ENCODE measurements at regions not wholly inside any gene's neighbourhood (a gene's known extent, or its start where the extent isn't known, plus 50 kb on each side); places are given as distances from the start of the nearest gene placed in this dataset.

DNA sequence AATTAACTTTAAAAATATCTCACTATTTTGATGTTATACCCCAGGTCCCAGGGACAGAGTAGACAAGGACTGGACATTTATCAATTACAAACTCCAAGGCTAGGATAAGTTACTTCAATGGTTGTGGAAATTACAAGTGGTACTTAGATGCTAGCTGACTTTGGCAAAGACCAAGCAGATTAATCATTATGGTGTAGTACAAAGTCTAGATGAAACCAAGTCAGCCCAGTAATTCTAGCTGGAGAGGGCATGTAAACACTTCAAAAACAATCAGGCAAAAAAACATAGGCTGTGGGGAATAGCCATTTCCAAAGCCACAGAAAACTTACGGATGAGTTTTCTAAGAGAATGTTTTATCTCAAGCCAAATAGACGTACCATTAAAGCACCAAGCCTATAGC, 124.5 kb downstream of the TSEN15 start:
- TF ChIP-seq RAD21 (conservative IDR thresholded peaks at IDR 0.05) (no peak), MXI1 (conservative IDR thresholded peaks at IDR 0.05; ENCODE audit: poor library complexity, severe bottlenecking) (no peak), REST (IDR thresholded peaks at IDR 0.05; ENCODE audit: borderline replicate concordance) (no peak), EP300 (conservative IDR thresholded peaks at IDR 0.05; ENCODE audit: poor library complexity, severe bottlenecking) (no peak), POLR2AphosphoS5 (IDR thresholded peaks at IDR 0.05) (no peak), SMC3 (conservative IDR thresholded peaks at IDR 0.05; ENCODE audit: poor library complexity) (no peak), EZH2 (IDR thresholded peaks at IDR 0.05; ENCODE audit: borderline replicate concordance, insufficient read depth, low read length, poor library complexity, severe bottlenecking) (no peak), TAF1 (IDR thresholded peaks at IDR 0.05; ENCODE audit: low read depth) (no peak)
- TF ChIP-seq, protein P1, sequence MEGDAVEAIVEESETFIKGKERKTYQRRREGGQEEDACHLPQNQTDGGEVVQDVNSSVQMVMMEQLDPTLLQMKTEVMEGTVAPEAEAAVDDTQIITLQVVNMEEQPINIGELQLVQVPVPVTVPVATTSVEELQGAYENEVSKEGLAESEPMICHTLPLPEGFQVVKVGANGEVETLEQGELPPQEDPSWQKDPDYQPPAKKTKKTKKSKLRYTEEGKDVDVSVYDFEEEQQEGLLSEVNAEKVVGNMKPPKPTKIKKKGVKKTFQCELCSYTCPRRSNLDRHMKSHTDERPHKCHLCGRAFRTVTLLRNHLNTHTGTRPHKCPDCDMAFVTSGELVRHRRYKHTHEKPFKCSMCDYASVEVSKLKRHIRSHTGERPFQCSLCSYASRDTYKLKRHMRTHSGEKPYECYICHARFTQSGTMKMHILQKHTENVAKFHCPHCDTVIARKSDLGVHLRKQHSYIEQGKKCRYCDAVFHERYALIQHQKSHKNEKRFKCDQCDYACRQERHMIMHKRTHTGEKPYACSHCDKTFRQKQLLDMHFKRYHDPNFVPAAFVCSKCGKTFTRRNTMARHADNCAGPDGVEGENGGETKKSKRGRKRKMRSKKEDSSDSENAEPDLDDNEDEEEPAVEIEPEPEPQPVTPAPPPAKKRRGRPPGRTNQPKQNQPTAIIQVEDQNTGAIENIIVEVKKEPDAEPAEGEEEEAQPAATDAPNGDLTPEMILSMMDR (IDR thresholded peaks at IDR 0.05; ENCODE audit: poor library complexity, severe bottlenecking): no peak

Measured in neural cell (in vitro differentiated cells).